NOMO-1 (cell line): ENCODE measurements at regions not wholly inside any gene's neighbourhood (a gene's known extent, or its start where the extent isn't known, plus 50 kb on each side); places are given as distances from the start of the nearest gene placed in this dataset.

Experiments
- DNase-seq, 2 experiments: peaks; one replicate each; lab custom pipeline; 2025; ENCODE audit not compliant: unreplicated experiment in 2 of 2; lab: John Stamatoyannopoulos, UW

DNA sequence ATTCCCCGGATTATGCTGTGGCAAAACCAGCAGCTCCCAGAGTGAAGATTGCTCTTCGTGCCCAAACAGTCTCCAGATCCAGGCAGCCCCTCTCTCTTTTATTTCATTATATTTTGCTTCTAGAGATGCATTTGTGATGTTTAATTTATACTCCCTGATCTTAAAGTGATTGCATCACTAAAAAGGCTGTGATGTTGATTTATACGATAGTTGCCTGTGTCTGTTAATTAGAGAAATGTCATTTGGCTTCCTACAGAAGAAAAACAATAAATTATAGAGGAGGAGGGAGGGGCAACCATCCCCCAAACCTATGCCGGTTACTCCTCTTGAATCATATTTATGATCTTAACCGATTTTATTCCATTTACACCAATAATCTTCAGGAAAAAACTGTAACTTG is 615.3 kb downstream of the TOX3 start:
- DNase-seq: no peak

DNA sequence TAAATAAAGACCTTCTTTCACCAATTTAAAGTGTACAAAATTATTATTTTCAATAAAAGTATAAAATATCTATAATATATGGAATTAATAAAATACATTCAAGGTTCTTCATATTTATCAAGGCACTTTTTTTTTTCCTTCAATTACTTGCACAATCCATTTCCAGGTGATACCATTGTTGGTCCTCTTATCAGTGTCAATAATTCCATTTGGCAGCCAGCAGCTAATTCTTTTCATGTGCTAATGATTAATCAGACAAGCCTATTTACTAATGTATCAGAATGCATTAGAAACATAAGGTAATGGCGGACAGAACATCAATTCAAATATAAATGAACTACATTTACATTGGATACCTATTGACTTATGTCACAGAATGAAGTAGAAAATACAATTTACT is 622.2 kb downstream of the TOX3 start:
- DNase-seq: no peak

DNA sequence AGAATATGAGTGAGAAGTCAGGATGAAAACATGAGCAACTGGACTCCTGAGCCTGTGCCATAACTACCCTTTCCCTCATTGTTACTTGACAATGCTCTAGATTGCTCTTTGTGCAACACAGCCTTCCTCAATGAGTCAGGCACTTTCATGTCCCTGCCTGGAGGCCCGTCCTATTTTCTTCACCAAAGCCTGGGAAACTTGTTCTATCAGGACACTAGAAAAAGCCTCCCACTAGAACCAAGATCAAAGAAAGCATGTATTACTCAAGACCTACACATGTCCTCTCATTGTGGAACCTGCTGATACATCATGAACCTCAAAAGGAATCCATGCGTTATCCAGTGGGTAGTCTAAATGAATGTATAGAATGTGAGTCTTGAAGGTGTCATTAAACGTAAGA is 624.5 kb downstream of the TOX3 start:
- DNase-seq: no peak

DNA sequence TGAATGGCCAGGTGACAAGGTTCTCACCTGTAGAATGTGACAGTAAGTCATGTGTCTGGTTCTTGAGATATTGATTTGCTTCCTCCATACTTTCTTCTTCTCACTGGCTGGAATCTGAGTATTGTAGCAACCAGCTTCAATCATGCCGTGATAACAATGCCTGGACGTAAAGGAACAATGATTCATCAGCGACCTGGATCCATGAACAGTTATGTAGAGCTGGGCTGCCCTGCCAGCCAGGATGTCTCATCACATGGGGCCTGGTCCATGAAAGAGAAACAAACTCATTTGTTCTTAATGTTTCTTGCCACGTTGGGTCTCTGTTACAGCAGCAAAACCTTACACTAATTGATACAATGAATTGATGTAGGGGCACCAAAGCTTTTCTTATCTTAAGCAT is 627.2 kb downstream of the TOX3 start:
- no peak for DNase-seq

DNA sequence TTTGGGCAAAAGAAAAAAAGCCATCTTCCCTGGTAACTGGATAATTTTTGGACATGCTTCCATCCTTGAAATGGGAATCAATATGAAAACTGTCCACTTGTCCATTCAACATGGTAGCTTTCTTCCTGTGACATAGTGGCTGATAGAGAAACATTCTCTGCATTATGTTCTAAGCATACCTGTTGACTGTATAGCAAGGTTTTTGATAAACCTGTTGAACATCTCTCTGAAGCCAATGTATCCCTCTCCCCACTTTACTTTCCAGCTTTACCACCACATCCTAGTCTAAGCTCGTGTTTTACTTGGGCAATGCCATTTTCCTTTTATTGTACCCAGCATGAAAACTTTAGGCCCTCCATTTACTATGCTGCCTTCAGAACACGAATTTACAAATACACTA is 630.1 kb downstream of the TOX3 start:
- DNase-seq: no peak

DNA sequence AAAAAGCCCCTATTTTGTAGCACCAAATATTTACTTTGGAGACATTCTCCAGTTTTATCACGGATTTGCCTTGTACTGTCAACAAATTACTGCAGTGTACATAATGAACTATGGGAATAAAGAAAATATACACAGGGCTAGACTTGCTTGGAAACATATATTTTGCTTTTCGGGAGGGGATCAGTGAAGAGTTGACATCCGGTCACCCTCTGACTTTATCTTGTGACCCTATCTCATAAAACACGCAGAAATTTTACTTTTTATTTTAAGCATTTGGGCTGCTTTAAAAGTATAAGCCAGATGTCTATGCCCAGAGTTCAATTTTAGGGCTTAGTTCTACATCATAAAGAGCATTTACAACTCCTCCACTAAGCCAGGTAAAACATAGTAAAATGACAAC is 630.7 kb downstream of the TOX3 start:
- no peak for DNase-seq

DNA sequence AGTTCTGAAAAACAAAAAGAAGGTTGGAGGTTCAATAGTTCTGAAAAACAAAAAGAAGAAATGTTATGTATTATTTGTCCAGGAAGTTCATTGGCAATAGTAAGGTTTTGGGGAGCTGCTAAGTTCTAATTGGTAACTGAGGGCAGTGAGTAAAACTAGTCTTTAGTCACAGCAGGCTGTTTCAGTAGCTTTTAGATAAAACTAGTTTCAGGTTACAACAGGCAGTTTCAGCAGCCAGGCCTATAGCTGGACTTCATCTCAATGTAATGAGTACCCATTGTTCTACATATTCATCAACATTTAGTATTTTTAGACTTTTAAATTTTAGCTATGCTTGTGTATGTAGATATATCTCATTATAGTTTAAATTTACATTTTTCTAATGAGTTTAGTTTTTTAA is 639.3 kb downstream of the TOX3 start:
- DNase-seq: no peak

DNA sequence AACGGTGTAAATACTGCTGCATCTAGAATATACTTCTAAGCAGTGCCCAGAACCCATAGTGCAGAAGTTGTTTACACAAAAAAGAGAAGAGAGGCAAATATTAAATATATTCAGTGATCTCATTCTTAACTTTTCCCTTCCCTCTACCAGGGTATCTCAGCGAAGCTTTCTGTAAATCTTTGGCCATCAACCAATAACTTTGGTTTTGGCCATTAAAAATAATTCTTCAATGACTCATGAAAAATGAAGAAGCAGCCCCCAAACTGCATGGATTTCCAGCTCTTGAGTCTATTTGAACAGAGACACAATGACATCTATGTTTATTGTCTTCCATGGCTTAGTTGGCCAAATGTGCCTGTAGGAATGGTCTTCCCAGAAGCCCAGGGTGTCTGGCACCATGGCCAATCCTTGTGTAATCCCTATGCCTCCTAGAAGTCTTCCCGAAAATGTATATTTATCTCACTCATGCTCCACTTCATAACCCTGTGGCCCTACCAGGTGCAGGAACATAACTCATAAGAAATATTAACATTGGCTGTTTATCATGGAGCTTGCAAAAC is 646.6 kb downstream of the TOX3 start:
- no peak for DNase-seq

DNA sequence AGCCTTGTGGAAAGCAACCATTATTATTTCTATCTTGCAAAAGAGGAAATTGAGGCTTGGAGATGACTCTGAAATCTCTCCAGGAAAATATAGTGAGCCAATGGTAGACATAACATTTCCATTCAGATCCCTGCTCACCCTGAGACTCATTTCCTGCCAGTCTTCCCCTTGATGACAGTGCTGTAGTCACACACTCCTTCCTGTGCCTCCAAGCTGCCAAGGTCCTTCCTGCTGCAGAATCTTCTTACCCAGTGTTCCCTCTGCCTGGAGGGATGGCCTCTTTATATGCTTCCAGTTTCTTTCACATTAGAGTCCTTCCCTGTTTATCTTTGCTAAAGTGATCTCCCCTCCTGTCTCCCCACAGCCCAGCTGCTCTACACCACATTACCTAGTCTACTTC is 648.1 kb downstream of the TOX3 start:
- DNase-seq: no peak

DNA sequence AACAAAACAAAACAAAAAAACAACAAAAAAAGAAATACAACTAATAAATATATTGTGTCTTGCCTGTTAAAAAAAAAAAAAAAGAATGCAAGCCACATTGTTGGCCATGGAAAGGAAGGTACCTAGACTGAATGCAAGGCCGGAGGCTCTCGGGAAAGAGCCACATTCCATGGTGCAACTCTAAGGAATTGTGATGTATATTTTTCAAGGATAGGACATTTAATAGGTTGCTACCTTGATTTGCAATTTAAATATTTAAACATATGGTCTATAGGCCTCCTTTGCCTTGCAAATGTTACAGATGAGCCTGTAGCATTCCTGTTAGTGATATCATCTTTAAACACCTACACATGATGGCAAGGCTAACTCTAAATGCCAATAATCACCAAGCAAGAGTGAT is 650.9 kb downstream of the TOX3 start:
- no peak for DNase-seq

DNA sequence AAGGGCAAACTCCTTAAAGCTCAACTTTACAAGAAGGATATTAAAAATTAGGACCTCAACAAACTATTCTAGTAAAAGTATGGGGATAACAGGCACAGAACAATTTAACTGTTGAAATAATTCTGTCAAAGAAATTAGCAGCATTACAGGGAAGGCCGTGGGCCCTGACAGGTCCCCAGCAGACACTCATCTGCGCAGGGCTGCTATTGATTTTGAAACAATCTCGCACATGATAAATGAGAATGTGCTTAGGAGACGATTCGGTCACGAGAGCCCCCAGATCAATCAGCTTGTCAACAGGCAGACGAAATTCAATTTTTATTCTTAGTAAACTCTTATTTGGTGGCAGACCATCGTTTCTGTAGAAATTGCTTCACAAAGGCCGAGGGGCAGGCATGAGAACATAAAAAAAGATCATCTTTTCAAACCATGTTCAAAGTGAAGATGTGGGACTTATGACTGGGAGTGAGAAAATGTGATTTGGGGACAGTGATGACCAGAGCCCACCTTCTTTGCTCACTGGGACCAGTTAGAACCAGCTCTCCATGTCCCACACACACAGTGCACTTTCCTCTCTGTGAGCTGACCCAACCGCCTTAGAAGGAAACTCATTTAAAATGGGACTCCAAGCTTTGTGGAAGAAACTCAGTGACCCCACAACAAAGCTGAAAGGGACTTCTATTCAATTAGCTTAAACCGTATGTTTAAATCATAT is 654.5 kb downstream of the TOX3 start:
- no peak for DNase-seq

DNA sequence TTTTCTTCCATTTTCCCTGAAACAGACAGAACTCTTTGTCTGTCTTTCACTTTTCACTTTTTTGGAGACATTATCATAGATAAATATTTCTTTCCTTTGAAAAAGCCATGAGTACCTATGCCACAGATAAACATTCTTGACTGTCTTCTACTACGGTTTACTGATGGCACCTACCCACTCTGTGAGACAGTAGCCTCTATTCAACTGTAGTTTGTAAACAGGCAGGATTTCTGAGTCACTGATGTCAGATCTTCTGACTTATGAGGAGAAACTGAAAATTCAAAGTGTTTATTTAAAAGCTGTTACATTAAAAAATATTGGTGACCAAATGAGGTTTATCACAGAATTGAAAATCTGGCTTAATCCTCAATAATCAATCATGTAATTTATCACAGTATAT is 658.4 kb downstream of the TOX3 start:
- DNase-seq: no peak

DNA sequence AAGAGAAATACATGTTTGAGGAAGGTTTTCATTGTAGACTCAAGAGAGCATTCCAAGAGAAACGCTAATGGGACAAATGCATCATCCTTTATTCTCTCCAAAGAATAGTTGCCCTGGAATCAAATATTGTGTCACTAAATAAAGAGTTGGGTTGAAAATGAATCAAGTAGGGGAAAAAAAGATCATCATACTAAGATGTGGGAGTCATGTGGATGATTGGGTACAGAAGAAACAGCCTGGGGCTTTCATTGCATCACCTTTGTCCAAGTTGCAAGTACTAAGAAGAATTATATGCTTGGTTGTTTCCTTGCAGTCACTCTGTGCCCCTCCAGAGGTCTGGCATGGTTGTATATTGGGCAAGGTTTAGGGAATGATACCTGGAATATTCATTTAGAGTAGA is 658.9 kb downstream of the TOX3 start:
- no peak for DNase-seq

DNA sequence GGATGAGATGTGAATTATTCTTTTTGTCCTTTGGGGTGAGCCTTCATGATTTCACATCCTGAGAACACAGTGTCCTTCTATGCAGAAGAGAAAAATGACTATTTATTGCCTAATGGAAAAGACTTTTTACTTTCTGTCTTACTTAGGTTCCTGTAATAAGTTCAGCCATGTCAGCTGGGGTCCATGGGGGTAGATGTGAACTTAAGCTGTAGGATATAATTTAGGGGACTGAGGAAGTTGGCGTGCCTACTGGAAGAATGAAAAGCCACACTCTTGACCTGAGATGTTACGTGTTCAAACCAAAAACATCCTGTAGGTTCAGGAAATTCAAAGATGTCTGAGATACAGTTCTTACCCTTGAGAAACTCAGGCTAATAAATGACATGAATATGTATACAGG is 660.5 kb downstream of the TOX3 start:
- no peak for DNase-seq

DNA sequence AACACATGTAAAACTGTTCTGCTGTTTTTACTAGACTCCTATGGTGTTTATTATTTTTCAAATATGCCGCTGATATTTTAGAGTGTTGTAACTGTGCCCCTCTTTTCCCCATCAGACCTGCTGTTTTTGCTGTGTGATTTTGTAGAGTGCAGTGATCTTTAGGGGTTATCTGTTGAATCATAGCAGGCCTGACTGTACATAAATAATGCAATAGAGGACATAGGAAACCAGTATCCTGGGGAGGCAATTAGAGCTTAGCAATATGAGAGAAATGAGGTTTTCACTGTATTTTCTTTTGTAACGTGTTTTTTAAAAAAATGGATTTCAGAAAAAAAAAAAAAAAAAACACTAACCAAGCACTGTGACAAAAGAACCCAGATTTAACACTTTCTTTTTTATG is 662.2 kb downstream of the TOX3 start:
- no peak for DNase-seq

DNA sequence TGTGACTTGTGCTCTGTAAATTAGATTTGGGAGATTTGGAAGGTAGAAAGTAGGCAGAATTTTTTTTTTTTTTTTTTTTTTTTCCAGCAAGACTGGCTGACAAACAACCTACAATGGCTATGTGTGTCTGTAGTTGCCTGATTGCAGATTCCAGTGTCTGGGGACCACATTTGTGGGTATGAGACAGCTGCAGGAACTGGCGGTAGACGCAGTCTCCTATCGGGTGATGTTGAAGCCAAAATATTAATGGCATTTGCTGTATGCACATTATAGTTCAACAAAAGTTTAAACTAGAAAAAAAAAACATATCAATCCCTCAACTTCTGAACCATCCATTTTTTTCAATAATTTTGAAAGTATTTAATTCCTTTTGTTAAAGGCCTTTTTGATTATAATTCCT is 665.2 kb downstream of the TOX3 start:
- DNase-seq: no peak

DNA sequence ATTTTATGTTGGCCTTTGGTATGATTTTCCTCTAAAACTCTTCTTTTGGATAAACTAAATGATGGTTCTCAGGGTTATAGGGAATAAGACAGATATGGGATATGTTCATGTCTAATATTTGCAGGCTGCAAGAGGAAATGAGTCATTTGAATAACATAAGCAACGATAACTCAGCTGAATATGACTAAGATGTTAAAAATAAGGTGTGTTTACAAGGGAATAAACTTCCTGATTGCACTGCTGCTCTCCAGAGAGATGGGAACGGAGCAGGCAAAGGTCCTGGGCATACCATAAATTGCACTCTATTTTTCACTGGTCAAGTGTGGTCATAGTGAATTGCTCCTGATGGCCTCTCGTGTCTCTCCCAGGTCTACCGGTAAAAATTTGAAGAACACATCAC is 666.2 kb downstream of the TOX3 start:
- DNase-seq: no peak

DNA sequence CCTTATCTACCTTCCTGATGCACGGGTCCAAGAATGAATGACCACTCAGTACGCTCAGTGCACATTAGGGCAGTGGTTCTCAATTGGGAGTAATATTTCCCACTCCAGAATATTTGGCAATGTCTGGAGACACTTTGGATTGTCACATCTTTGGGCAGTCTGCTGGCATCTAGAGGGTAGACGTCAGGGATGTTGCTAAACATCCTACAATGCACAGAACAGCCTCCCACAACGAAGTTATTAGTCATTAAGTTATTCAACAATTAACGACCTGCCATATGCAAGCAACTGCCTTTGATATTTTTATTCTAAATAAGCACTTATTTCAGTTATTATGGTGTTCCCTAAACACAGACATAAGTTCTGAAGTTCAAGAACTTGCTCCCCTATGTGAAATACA is 669.3 kb downstream of the TOX3 start:
- no peak for DNase-seq

DNA sequence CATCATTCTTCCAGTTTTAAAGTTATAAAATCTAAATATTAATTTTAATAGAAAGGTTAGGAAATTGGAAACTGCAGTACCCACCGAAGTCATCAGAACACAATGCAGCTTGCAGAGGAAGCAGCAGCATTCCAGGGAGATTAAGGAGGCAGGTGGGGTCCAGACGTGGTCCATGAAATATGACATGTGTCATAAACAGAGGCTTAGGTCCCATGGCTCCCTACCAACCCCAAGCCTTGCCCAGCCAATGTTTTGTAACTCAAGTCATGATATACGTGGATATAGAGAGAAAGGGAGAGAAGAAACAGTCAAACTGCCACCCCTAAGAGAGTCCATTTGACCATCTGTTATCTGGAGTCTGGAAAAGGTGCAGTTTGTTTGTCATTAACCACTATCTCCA is 670.0 kb downstream of the TOX3 start:
- DNase-seq: no peak

DNA sequence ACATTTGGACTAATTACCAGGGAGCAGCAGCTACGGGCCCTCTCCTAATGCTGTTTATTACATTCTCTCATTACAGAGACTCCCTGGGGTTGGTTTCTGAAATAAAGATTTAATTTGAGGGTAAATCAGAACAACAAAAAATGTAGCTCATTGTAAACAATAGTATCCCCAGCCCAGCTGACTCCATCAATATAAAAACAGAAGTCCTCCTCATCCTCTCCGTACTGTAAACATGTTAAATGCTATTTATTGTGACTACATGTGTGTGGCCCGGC is 670.4 kb downstream of the TOX3 start:
- DNase-seq: no peak

DNA sequence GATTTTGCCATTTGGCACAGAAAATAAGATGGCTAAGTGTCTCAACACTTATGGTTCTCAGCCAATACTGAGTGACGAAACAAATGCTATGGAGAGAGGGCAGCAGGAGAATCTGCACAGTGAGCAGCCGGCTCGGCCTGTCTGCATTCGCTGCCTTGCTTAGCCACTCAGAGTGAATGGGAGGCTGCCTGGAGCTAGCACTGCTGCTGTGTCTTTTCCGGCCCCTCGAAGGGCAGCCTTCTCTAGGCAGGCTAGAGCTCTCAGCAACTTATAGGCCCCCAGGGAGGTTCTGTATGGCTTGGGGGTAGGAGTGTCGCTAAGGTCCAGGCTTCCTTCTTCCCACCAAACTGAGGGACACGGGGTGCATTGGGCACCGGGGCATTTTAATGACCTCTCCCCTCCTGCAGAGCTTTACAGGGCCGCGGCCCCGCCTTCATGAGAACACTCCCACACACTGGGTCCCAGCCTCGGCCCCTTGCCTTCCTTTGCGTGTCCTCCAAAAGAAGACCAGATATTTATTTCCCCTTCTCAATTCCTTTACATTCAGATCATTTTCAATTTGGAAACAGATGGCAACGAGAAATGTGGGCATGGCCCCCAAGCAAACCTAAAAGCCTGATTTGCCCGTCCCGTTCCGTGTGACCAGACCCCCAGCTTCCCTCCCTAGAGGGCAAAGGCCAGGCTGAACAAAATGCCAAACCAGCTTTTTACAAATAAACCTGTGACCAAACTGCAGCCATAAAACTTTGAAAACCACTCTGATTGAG is 670.9 kb downstream of the TOX3 start:
- DNase-seq: no peak

DNA sequence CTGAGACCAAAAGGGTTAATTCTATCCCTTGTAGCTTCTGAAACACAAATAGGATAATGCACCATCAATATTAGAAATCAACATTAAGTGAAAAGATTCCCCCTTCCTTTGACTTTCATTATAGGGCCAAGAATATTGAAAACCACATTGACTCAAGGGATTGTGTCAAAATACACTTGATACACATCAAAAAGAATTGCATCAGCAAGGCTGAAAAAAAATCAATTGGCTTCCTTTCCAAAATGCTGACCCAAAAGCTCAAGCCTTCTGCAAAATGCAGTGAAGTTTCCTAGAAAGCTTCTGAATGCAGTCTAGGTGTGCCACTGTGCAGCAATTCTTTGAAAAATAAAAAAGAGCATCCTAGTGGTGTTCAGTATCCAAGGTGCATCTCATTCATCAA is 674.4 kb downstream of the TOX3 start:
- DNase-seq: no peak
